Retinal pigment epithelial cell (primary cell): ENCODE measurements at regions not wholly inside any gene's neighbourhood (a gene's known extent, or its start where the extent isn't known, plus 50 kb on each side); places are given as distances from the start of the nearest gene placed in this dataset.

Source experiments
- DNase-seq: peaks from one replicate; pipeline ENCODE4 v3.0.0-alpha.2; 2010; ENCODE audit warnings: low read depth
- H3K4me3 ChIP-seq: 2 replicates; pipeline ENCODE4 v1.5.1; 2011; ENCODE audit warnings: mild to moderate bottlenecking, low read length, control low read depth, moderate library complexity
- TF ChIP-seq, protein P1 (sequence below): conservative IDR thresholded peaks from 2 replicates; pipeline ENCODE4 v1.5.1; 2011; ENCODE audit warnings: low read depth, low read length, control low read depth, inconsistent platforms

DNA sequence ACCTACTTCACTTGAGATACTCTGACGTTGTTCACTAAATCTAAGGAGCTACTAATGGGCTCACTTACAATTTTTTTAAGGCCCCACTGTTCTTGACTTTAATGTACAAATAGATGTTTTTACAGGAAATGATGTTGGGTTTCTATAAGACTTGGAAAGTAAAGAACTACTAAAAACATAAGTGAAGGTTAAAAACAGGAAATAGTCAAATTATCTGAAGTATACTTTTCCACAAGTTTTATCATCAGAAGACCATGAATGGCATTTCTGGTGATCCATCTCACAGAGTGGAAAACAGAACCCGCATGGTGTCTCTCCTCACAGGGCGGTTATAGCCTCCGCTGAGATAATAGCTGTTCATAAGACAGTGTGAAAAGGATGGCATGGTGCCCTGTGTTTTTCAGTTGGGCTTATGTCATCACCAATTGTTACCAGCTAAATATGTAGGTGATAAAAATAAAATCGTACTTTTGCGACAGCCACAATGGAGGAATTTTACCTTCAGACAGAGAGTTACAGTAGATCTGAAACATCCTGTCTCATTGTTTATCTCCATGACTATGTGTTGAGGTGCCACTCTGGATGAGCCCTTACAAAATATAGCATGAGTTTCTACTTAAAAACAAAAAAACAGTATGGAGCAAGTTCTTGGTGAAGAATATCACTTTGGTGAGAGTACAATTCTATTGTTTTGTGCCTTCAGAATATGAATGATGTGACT lies 462.4 kb downstream of the RAP2B start:
- H3K4me3 ChIP-seq = no peak overlapping the region
- DNase-seq = no peak
- TF ChIP-seq, protein P1, sequence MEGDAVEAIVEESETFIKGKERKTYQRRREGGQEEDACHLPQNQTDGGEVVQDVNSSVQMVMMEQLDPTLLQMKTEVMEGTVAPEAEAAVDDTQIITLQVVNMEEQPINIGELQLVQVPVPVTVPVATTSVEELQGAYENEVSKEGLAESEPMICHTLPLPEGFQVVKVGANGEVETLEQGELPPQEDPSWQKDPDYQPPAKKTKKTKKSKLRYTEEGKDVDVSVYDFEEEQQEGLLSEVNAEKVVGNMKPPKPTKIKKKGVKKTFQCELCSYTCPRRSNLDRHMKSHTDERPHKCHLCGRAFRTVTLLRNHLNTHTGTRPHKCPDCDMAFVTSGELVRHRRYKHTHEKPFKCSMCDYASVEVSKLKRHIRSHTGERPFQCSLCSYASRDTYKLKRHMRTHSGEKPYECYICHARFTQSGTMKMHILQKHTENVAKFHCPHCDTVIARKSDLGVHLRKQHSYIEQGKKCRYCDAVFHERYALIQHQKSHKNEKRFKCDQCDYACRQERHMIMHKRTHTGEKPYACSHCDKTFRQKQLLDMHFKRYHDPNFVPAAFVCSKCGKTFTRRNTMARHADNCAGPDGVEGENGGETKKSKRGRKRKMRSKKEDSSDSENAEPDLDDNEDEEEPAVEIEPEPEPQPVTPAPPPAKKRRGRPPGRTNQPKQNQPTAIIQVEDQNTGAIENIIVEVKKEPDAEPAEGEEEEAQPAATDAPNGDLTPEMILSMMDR = no peak

DNA sequence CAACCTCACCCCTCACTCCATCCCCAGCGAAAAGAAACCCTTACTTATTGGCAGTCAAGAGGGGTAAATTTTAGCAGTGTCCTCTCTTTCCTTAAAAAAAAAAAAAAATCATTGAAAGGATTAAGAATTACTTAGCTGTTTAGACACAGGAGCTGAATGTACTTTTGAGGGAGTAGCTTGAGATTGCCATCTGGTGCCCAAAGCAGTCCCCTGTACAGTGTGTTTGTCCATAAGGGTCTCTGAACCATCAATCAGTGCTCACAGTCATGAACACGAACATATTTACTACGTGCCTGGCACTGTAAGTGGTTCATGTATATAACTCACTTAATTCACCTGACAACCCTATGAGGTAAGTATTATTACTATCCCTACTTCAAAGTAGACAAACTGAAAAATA lies 463.5 kb downstream of the RAP2B start:
- TF ChIP-seq, protein P1 = peak; percentile 32
- no peak overlapping the region for H3K4me3 ChIP-seq
- no peak for DNase-seq

GRCh38 chr3:153626158-153626557 lies 464.1 kb downstream of the RAP2B start:
- TF ChIP-seq, protein P1 = no peak
- H3K4me3 ChIP-seq = no peak overlapping the region
- DNase-seq = no peak

- H3K4me3 ChIP-seq = no peak overlapping the region
- DNase-seq = no peak
- TF ChIP-seq, protein P1 = no peak
These were observed 466.6 kb downstream of the RAP2B start for GRCh38 chr3:153628591-153628990.

DNA sequence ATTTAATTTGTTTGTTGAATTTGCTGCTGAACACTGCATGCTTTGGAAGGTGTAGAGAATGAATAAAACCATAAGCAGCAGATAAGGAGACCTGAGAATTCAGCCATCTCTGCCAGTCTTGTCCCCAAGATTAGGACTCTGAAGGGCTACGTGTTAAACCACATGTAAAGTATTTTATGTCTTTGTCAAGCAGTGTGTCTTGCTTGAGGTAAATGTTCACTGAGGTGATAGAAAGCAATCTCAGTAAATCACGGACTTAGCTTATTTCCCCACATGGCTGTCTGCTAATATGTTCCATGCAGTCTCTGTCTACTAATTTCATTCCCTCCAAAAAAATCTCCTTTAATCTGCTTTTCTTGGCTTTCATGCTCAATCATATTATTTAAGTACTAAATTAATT lies 467.1 kb downstream of the RAP2B start:
- H3K4me3 ChIP-seq = no peak overlapping the region
- TF ChIP-seq, protein P1 = no peak
- no peak for DNase-seq

GRCh38 chr3:153631102-153631501 lies 469.1 kb downstream of the RAP2B start:
- H3K4me3 ChIP-seq = no peak overlapping the region
- TF ChIP-seq, protein P1 = no peak
- DNase-seq = peak; percentile 45

DNA sequence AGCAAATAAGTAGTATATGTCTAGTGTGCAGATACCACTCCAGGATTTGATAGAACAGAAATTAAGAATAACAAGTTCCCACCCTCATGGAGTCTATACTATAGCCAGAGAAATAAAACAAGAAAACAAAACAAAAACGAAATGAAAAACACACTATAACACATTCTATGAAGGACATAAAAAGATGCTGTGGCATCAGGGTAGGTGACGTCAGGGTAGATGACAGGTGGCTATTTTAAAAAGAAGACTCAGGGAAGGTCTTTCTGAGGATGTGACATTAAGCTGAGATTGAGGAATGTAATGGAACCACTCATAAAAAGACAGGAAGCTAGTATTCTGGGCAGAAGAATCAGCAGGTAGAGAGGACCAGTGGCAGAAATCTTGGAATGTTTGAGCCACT lies 469.6 kb downstream of the RAP2B start:
- H3K4me3 ChIP-seq = no peak overlapping the region
- TF ChIP-seq, protein P1 = no peak
- no peak for DNase-seq
